ENCODE measurements at regions not wholly inside any gene's neighbourhood (a gene's known extent, or its start where the extent isn't known, plus 50 kb on each side); places are given as distances from the start of the nearest gene placed in this dataset.

DNA sequence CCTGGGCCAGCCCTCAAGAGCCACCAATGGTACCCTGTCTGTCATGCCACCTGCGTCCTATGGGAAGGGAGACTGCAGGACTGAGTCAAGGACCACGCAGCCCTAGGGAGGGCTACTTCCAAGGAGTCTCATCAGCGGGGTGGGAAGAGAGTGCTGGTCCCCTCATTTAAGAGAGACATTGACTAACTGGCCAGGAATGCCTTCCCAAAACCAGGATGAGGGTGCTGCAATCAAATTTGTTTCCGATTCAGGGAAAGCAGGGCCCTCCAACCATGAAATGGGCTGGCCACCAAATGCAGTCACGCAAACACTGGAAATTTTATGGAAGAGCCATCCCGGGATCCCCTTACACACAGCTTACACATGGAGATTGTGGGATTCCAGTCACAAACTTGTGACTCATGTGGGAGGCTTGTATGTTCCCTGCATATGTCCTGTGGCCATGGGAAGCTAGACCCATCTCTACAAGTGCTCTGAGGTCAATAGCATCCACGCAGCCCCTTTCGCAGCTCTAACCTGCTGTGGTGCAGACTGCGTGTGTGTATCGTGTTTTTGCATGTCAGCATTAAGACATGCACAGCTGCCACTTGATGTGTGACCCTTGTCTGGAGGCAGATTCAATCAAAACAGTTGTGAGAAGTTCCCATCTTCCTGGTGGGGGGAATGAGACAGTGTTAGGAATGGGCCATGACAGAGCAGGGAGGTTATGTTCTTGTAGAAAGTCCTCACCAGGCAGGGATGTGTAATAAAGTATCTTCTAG is 53.0 kb upstream of the CST7 start:
- no peaks in the 10 kb centered on the region for H3K27me3 ChIP-seq (ENCODE audit: control insufficient read depth, low read length)
- TF ChIP-seq, protein P1, sequence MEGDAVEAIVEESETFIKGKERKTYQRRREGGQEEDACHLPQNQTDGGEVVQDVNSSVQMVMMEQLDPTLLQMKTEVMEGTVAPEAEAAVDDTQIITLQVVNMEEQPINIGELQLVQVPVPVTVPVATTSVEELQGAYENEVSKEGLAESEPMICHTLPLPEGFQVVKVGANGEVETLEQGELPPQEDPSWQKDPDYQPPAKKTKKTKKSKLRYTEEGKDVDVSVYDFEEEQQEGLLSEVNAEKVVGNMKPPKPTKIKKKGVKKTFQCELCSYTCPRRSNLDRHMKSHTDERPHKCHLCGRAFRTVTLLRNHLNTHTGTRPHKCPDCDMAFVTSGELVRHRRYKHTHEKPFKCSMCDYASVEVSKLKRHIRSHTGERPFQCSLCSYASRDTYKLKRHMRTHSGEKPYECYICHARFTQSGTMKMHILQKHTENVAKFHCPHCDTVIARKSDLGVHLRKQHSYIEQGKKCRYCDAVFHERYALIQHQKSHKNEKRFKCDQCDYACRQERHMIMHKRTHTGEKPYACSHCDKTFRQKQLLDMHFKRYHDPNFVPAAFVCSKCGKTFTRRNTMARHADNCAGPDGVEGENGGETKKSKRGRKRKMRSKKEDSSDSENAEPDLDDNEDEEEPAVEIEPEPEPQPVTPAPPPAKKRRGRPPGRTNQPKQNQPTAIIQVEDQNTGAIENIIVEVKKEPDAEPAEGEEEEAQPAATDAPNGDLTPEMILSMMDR (IDR thresholded peaks at IDR 0.05; ENCODE audit: low read depth, low read length, poor library complexity, severe bottlenecking) = no peak
- no peak for TF ChIP-seq EZH2phosphoT487 (IDR thresholded peaks at IDR 0.05; ENCODE audit: borderline replicate concordance, low read length)
- H3F3A ChIP-seq (ENCODE audit: control insufficient read depth, insufficient read depth) = no peaks in the 10 kb centered on the region
- no peaks in the 10 kb centered on the region for H3K9me2 ChIP-seq (replicated peaks; ENCODE audit: control insufficient read depth, low read length)
- no peaks in the 10 kb centered on the region for H4K20me1 ChIP-seq (ENCODE audit: control insufficient read depth, insufficient read depth, low read depth, low read length)
- no peaks in the 10 kb centered on the region for H3K36me3 ChIP-seq (ENCODE audit: control insufficient read depth, low read length)
- H3K27ac ChIP-seq (ENCODE audit: low read depth, low read length) = no peak overlapping the region
- H3K4me2 ChIP-seq (ENCODE audit: low read length) = no peak overlapping the region
- H3K4me3 ChIP-seq (ENCODE audit: low read length) = no peak overlapping the region
- H3K9me3 ChIP-seq (ENCODE audit: control insufficient read depth, insufficient read depth, low read length) = no peaks in the 10 kb centered on the region; the same call in 1 of the 2 replicates
- no peaks in the 10 kb centered on the region for H3K4me1 ChIP-seq (ENCODE audit: control insufficient read depth, low read length)
- no peaks in the 10 kb centered on the region for H3K79me2 ChIP-seq (ENCODE audit: control insufficient read depth, low read length)

DNA sequence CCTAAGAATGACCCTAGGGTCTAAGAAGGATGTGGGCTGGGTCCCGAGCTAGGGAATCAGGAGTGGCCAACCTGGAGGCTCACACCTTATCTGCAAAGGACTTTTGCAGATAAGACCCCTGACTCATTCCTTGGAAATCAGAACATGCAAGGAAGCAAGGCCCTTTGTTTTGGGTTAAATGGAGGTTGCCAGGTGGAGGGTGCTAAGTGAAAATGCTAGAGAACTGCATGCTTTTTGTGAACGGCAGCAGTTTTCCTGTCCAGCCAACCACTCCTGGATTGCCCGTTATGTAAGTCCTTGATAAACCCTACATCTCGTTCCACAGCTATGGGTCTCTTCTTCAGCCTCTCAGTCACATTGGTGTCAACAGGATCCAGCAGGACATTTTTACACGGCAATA is 52.1 kb upstream of the CST7 start:
- no peak overlapping the region for H3K4me3 ChIP-seq (ENCODE audit: low read length)
- no peak overlapping the region for H3K27ac ChIP-seq (ENCODE audit: low read depth, low read length)

DNA sequence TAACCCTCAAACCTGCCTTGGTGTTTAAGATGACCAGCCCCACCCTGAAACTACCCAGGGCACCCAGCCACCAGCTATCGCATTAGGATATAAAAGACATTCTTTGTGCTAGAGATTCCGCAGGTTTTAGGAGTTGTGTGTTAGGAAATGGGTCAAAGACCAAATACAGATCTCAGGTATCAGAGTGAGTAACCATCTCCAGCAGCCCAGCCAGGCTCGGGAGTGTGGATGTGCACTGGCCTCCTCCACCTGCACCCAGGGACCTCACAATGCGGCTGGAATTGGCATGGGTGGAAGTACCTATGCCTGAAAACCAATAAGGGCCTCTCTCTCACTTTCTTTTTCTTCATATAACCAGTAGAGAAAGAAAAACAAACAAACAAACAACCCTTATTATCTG is 51.1 kb upstream of the CST7 start:
- no peaks in the 10 kb centered on the region; the same call in 1 of the 2 replicates for H3K9me3 ChIP-seq (ENCODE audit: control insufficient read depth, insufficient read depth, low read length)
- no peaks in the 10 kb centered on the region for H3K27me3 ChIP-seq (ENCODE audit: control insufficient read depth, low read length)
- H3K9me2 ChIP-seq (replicated peaks; ENCODE audit: control insufficient read depth, low read length) = no peaks in the 10 kb centered on the region
- no peaks in the 10 kb centered on the region for H3K79me2 ChIP-seq (ENCODE audit: control insufficient read depth, low read length)
- H3K4me1 ChIP-seq (ENCODE audit: control insufficient read depth, low read length) = no peaks in the 10 kb centered on the region
- H3K4me3 ChIP-seq (ENCODE audit: low read length) = no peak overlapping the region
- H3F3A ChIP-seq (ENCODE audit: control insufficient read depth, insufficient read depth) = no peaks in the 10 kb centered on the region
- H3K27ac ChIP-seq (ENCODE audit: low read depth, low read length) = no peak overlapping the region
- H4K20me1 ChIP-seq (ENCODE audit: control insufficient read depth, insufficient read depth, low read depth, low read length) = no peaks in the 10 kb centered on the region
- H3K36me3 ChIP-seq (ENCODE audit: control insufficient read depth, low read length) = no peaks in the 10 kb centered on the region
- TF ChIP-seq, protein P1 (IDR thresholded peaks at IDR 0.05; ENCODE audit: low read depth, low read length, poor library complexity, severe bottlenecking) = no peak
- TF ChIP-seq EZH2phosphoT487 (IDR thresholded peaks at IDR 0.05; ENCODE audit: borderline replicate concordance, low read length) = no peak
- no peak overlapping the region for H3K4me2 ChIP-seq (ENCODE audit: low read length)

More for the DNA sequence above, 52.1 kb upstream of the CST7 start:
- no peaks in the 10 kb centered on the region for H3F3A ChIP-seq (ENCODE audit: control insufficient read depth, insufficient read depth)
- H3K79me2 ChIP-seq (ENCODE audit: control insufficient read depth, low read length) = no peaks in the 10 kb centered on the region
- no peaks in the 10 kb centered on the region for H4K20me1 ChIP-seq (ENCODE audit: control insufficient read depth, insufficient read depth, low read depth, low read length)
- no peaks in the 10 kb centered on the region for H3K4me1 ChIP-seq (ENCODE audit: control insufficient read depth, low read length)
- no peaks in the 10 kb centered on the region for H3K36me3 ChIP-seq (ENCODE audit: control insufficient read depth, low read length)
- no peak for TF ChIP-seq EZH2phosphoT487 (IDR thresholded peaks at IDR 0.05; ENCODE audit: borderline replicate concordance, low read length)
- TF ChIP-seq, protein P1 (IDR thresholded peaks at IDR 0.05; ENCODE audit: low read depth, low read length, poor library complexity, severe bottlenecking) = no peak
- H3K27me3 ChIP-seq (ENCODE audit: control insufficient read depth, low read length) = no peaks in the 10 kb centered on the region
- H3K9me3 ChIP-seq (ENCODE audit: control insufficient read depth, insufficient read depth, low read length) = no peaks in the 10 kb centered on the region; the same call in 1 of the 2 replicates
- no peaks in the 10 kb centered on the region for H3K9me2 ChIP-seq (replicated peaks; ENCODE audit: control insufficient read depth, low read length)
- no peak overlapping the region for H3K4me2 ChIP-seq (ENCODE audit: low read length)

All from DOHH2 (cell line).